H7 (cell line): ENCODE measurements at regions not wholly inside any gene's neighbourhood (a gene's known extent, or its start where the extent isn't known, plus 50 kb on each side); places are given as distances from the start of the nearest gene placed in this dataset.
"Not testable (repeated sequence)": the region's sequence is repeated elsewhere in the genome, so short reads cannot be mapped to it uniquely, and the experiment has no call there.

Experiments used
- DNase-seq: peaks from one replicate; pipeline ENCODE4 v3.0.0; 2012
- H3K27me3 ChIP-seq: 2 replicates; pipeline ENCODE4 v1.6.0; 2011; ENCODE audit warnings: mild to moderate bottlenecking, low read length; ENCODE audit not compliant: control insufficient read depth, insufficient read depth
- H3K36me3 ChIP-seq: replicated peaks from 2 replicates; pipeline ENCODE4 v1.5.1; 2011; ENCODE audit warnings: low read length; ENCODE audit not compliant: control insufficient read depth, insufficient read depth
- H3K4me3 ChIP-seq: 2 replicates; pipeline ENCODE4 v1.5.1; 2011; ENCODE audit warnings: low read depth, mild to moderate bottlenecking, control low read depth, low read length, moderate library complexity; ENCODE audit not compliant: insufficient read depth

- Histone ChIP-seq H3K4me3 (no peak overlapping the region), H3K27me3 (peaks cover 4% of the 10 kb centered on the region; the same call in 1 of the 2 replicates), H3K36me3 (no peaks in the 10 kb centered on the region)
- no peak for DNase-seq
These were observed 63.0 kb downstream of the HOXA1 start for GRCh38 chr7:27032839-27033238.

DNA sequence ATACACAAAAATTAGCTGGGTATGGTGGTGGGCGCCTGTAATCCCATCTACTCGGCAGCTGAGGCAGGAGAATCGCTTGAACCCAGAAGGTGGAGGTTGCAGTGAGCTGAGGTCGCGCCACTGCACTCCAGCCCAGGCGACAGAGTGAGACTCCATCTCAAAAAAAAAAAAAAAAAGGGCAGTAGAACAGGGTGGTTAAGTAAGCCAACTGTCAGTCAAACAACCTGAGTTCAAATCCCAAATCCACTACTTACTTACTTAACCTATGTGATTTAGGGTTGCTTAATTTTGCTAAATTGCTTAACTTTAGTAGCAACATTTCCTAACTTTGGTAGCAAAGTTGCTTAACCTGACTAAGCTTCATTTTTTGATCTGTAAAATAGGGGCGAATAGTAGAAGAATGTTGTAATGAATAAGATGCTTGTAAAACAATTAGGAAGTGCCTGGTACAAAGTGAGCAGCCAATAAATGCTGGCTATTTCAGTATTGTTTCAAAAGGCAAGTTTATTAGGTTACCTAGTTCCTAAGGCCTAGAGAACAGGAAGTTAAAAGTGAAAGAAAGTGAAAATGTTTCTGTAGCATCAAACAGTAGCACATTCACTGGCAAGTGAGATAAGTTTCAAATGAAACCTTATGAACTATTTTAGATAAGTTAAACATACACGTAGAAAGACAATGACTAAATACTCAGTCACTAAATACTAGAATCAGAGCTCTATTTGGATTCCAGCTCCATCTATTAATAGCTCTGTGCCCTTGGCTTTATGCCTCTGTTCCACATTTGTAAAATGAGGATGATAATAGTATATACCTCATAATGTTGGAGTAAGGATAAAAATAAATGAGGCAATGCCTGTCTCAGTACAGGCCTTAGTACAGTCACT is 64.3 kb downstream of the HOXA1 start:
- Histone ChIP-seq H3K36me3 (no peaks in the 10 kb centered on the region), H3K27me3 (peaks cover 4% of the 10 kb centered on the region; the same call in 1 of the 2 replicates), H3K4me3 (no peak overlapping the region)
- no peak for DNase-seq

DNA sequence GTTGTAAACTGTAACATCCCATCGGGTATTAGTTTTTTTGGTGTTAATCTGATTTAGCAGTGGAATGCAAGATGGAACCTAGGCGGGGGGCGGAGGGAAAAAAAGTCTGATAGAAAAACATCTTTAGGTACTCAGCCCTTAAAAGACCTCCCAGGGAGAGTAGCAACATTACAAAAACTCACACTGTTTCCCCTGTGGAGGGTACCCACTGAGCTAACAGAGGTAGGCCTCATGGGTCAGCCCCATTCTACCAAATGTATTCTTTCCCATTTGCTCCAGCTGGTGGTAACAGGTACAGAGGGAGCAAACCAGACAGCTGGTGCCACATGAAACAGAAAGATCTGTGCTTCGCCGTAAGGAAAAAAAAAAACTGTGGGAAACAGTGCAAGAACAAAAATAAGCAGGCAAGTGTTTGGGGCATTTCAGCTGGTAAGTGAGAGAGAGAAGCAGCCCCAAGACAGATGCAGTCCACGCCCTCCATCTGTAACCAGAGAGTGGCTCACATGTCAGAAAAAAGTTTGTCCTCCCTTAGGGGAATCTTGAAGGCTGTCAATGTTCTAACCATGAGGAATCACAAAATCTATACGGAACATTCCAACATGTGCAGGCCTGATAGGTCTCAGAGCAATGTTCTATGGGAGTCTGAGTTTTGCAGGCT is 65.3 kb downstream of the HOXA1 start:
- H3K36me3 ChIP-seq: no peaks in the 10 kb centered on the region
- H3K27me3 ChIP-seq: peaks cover 4% of the 10 kb centered on the region; the same call in 1 of the 2 replicates
- peak; percentile 48 for DNase-seq
- H3K4me3 ChIP-seq: no peak overlapping the region

DNA sequence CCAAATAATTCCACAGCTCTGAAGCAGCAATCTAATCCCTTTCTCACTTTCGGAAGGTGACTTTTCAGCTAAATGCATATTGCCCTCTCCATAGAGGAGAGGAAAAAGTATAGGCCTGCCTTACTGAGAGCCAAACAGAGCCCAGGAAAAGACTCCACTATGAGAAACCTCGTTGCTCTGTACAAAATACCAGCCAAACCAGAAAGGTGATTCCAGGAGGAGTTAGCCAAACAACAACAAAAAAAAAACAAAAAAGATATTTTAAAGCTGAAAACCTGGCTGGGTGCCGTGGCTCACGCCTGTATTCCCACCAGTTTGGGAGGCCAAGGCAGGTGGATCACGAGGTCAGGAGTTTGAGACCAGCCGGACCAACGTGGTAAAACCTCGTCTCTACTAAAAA is 70.5 kb downstream of the HOXA1 start:
- no peak for DNase-seq
- Histone ChIP-seq H3K27me3 (peaks cover 4% of the 10 kb centered on the region; the same call in 1 of the 2 replicates), H3K36me3 (no peaks in the 10 kb centered on the region), H3K4me3 (no peak overlapping the region)

DNA sequence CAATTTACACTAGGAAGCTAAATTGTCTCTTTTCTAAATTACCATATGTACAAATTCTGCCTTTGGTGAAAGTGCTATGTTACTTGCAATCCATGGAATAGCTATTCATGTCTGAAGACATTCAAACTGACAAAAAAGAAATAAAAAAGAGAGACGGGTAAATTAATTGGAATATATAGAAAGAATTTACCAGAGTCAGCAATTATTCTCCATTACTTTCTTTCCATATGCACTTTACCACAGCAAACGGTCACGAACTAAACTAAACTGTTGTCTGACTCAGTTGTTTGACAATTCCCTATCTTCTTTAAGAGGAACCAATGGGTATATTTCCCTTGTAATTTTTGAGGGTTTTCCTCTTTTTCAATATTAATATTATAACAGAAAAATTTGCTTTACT is 85.7 kb downstream of the HOXA1 start:
- no peaks in the 10 kb centered on the region for H3K36me3 ChIP-seq
- no peak overlapping the region for H3K4me3 ChIP-seq
- H3K27me3 ChIP-seq: no peaks in the 10 kb centered on the region
- DNase-seq: no peak

DNA sequence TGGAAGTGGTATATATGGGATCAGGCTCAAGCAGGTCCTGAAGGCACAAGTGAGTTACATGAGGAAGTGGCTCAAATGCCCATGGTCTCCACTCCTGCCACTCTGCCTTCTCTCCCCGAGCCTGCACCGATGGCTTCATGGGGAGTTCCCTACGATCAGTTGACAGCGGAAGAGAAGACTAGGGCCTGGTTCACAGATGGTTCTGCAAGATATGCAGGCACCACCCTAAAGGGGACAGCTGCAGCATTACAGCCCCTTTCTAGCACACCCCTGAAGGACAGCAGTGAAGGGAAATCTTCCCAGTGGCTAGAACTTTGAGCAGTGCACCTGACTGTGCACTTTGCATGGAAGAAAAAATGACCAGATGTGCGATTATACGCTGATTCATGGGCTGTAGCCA is 95.3 kb downstream of the HOXA1 start:
- Histone ChIP-seq H3K27me3 (peaks cover 12% of the 10 kb centered on the region), H3K4me3 (no peak overlapping the region), H3K36me3 (no peaks in the 10 kb centered on the region)
- DNase-seq: no peak

- peaks cover 30% of the 10 kb centered on the region for H3K27me3 ChIP-seq
- not testable (repeated sequence) for H3K4me3 ChIP-seq, DNase-seq, H3K36me3 ChIP-seq
These were observed 97.5 kb downstream of the HOXA1 start for GRCh38 chr7:26998284-26998683.

- Histone ChIP-seq H3K36me3 (no peaks in the 10 kb centered on the region), H3K4me3 (no peak overlapping the region), H3K27me3 (peaks cover 33% of the 10 kb centered on the region)
- DNase-seq: peak; percentile 29
These were observed 100.1 kb downstream of the HOXA1 start for GRCh38 chr7:26995666-26996065.

- DNase-seq: no peak
- Histone ChIP-seq H3K4me3 (no peak overlapping the region), H3K27me3 (peaks cover 33% of the 10 kb centered on the region), H3K36me3 (no peaks in the 10 kb centered on the region)
These were observed 101.7 kb downstream of the HOXA1 start for GRCh38 chr7:26993816-26994810.

DNA sequence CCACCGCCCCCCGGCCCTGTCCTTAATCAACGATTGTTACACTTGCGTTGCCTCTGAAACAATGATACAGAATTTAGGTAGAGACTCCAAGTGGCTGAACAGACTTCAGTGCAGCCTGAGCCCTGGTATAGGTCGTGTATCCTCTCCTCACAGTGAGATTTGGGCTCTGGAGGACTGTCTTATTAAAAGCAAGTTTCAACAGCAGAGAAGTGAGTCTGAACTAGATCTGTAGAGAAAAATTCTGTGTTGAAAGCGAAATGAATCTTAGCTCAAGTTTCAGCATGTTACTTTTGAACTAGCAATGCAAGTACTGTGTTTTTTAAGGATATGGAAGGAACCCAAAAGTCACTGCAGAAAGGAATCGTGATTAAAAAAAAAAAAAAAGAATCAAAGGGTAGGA is 103.1 kb downstream of the HOXA1 start:
- no peak overlapping the region for H3K4me3 ChIP-seq
- no peaks in the 10 kb centered on the region for H3K36me3 ChIP-seq
- peaks cover 33% of the 10 kb centered on the region for H3K27me3 ChIP-seq
- DNase-seq: no peak

GRCh38 chr7:26991796-26992195 is 104.0 kb downstream of the HOXA1 start:
- peaks cover 28% of the 10 kb centered on the region for H3K27me3 ChIP-seq
- H3K36me3 ChIP-seq: no peaks in the 10 kb centered on the region
- H3K4me3 ChIP-seq: no peak overlapping the region
- DNase-seq: no peak

DNA sequence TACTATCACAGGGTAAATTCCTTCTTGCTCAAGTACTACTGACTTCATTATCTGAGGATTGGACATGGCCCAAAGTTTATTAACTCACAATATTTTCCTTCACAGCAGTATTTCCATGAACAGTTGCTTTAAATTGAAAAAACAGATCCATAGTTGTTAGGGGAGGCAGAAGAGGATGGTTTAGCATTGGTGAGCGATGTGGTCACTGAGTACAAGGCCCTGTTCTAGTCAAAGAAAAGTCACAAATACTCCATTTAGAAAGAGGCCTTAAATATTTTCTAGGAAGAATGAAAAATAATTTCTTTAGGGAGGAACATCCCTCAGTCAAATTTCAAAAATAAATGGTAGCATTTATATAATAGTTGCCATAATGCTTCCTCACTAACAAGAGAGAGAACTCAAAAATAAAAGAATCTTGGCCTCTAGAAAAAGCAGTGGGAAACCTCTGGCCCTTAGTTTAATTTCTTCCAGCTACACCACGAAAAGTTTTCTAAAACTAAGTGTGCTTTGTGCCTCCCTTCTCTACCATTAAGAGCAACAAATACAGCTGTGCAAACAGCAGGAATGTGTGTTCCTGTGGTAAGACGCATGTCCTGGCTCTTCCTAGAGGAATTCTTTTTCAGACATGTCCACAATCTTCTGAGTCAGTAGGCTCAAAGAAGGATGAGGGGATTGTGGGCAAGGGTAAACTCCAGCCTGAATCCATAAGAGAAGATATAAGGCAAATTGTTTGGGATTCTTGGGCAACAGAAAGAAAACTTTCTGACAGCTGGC is 105.7 kb downstream of the HOXA1 start:
- DNase-seq: no peak
- peaks cover 18% of the 10 kb centered on the region for H3K27me3 ChIP-seq

GRCh38 chr7:26988836-26989374 is 106.9 kb downstream of the HOXA1 start:
- Histone ChIP-seq H3K27me3 (peaks cover 6% of the 10 kb centered on the region), H3K36me3 (no peaks in the 10 kb centered on the region), H3K4me3 (no peak overlapping the region)
- no peak for DNase-seq

More for the DNA sequence above, 105.7 kb downstream of the HOXA1 start:
- no peak overlapping the region for H3K4me3 ChIP-seq
- H3K36me3 ChIP-seq: no peaks in the 10 kb centered on the region
